Vagina (tissue), 2 donors: ENCODE measurements at regions not wholly inside any gene's neighbourhood (a gene's known extent, or its start where the extent isn't known, plus 50 kb on each side); places are given as distances from the start of the nearest gene placed in this dataset.

Experiments
- CTCF ChIP-seq, 3 experiments: fragments of 450-650 bp in 2 of 3; fragments of 200-600 bp in 1 of 3; sonication (generic) in 1 of 3; IDR thresholded peaks; one replicate each; pipeline ENCODE4 v1.5.1; 2017 to 2019; ENCODE audit warnings: antibody characterized with exemption in 3 of 3, mild to moderate bottlenecking in 2 of 3, moderate library complexity in 2 of 3
- POLR2A ChIP-seq, 2 donors: fragments of 450-650 bp; IDR thresholded peaks; one replicate each; pipeline ENCODE4 v1.6.1; 2017; ENCODE audit warnings: antibody characterized with exemption in 2 of 2, mild to moderate bottlenecking in 2 of 2, moderate library complexity in 2 of 2

GRCh38 chr15:31447931-31448634 lies 121.4 kb downstream of the KLF13 start:
- TF ChIP-seq CTCF (IDR thresholded peaks at IDR 0.05) (no peak), POLR2A (IDR thresholded peaks at IDR 0.05) (no peak)
